ENCODE measurements at regions not wholly inside any gene's neighbourhood (a gene's known extent, or its start where the extent isn't known, plus 50 kb on each side); places are given as distances from the start of the nearest gene placed in this dataset.

DNA sequence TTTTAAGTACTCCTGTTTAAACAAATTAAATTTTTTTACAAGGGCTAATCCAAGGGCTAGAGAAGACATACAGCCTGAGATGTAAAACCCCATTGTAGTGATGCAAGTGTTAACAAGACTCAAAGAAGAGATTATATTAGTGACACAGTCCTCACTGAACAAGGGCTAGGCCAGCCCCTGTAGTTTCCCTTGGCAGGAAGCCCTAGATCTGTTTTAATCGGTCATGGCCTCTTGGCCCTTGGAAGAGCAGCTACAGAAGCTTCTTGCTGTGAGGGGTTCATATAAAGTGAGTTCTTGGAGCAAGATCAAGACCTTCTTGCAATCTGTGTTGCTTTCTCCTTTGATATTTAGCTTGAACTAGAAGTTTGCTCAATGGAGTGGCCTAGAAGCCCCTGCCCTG, 1339.4 kb downstream of the XPNPEP1 start:
- Mint-ChIP-seq H3K4me3 (no peak overlapping the region), H3K27me3 (ENCODE audit: insufficient read depth, low read depth, poor library complexity) (no peaks in the 10 kb centered on the region), H3K27ac (no peak overlapping the region), H3K9me3 (no peaks in the 10 kb centered on the region), H3K4me1 (peaks cover 5% of the 10 kb centered on the region; the same call in 1 of the 3 replicates), H3K36me3 (ENCODE audit: low read depth) (no peaks in the 10 kb centered on the region)
- no peak overlapping the region for H3K27ac ChIP-seq (ENCODE audit: low read depth)
- no peak overlapping the region for H2AFZ ChIP-seq
- no peaks in the 10 kb centered on the region for H4K20me1 ChIP-seq (replicated peaks; ENCODE audit: insufficient read depth)
- no peak overlapping the region for H3K4me3 ChIP-seq
- no peaks in the 10 kb centered on the region for H3K79me2 ChIP-seq (replicated peaks; ENCODE audit: insufficient read depth)
- no peaks in the 10 kb centered on the region for H3K36me3 ChIP-seq (ENCODE audit: insufficient read depth)
- H3F3A ChIP-seq (replicated peaks; ENCODE audit: low read depth): no peaks in the 10 kb centered on the region
- H3K4me2 ChIP-seq: no peak overlapping the region
- H3K9me2 ChIP-seq (ENCODE audit: insufficient read depth): 0 out of 2 replicates have a peak, but pooled peaks cover 3% of the 10 kb centered on the region
- peaks cover 8% of the 10 kb centered on the region for H3K4me1 ChIP-seq (ENCODE audit: insufficient read depth)
- no peaks in the 10 kb centered on the region for H3K27me3 ChIP-seq (ENCODE audit: insufficient read depth)
- no peak for DNase-seq (ENCODE audit: low spot score)
- no peak for TF ChIP-seq CREB1 (CRISPR knock-in tag; IDR thresholded peaks at IDR 0.05; ENCODE audit: low read depth)
- ATAC-seq: no peak

DNA sequence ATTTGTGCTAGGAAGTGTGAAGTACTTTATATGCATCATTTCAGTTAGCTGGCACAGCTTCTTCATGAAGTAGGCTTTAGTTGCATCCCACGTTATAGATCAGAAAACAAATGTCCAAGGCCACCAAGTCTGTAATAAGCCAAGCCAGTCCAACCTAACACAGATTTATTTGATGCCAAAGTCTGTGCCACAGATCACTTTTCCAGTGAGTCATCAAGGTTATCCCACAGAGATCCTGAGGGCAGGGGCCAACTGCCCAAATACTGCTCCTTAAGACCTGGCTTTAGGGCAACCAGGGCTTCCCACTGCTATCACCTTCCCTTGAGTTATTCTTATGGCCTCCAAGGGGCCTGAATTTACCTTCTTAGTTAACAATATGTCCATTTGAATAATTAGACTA, 1340.4 kb downstream of the XPNPEP1 start:
- H3K27ac Mint-ChIP-seq: no peak overlapping the region
- no peak for DNase-seq (ENCODE audit: low spot score)
- no peak for ATAC-seq
- peaks cover 8% of the 10 kb centered on the region for H3K4me1 ChIP-seq (ENCODE audit: insufficient read depth)
- H3K4me3 ChIP-seq: no peak overlapping the region
- H2AFZ ChIP-seq: no peak overlapping the region
- H4K20me1 ChIP-seq (replicated peaks; ENCODE audit: insufficient read depth): no peaks in the 10 kb centered on the region
- H3F3A ChIP-seq (replicated peaks; ENCODE audit: low read depth): no peaks in the 10 kb centered on the region
- H3K27me3 ChIP-seq (ENCODE audit: insufficient read depth): no peaks in the 10 kb centered on the region
- H3K9me2 ChIP-seq (ENCODE audit: insufficient read depth): 0 out of 2 replicates have a peak, but pooled peaks cover 3% of the 10 kb centered on the region
- TF ChIP-seq EZH2 (IDR thresholded peaks at IDR 0.05; ENCODE audit: low read depth, unreplicated experiment): no peak
- H3K27me3 Mint-ChIP-seq (ENCODE audit: insufficient read depth, low read depth, poor library complexity): no peaks in the 10 kb centered on the region
- H3K79me2 ChIP-seq (replicated peaks; ENCODE audit: insufficient read depth): no peaks in the 10 kb centered on the region
- no peaks in the 10 kb centered on the region for H3K36me3 ChIP-seq (ENCODE audit: insufficient read depth)
- H3K4me2 ChIP-seq: no peak overlapping the region
- H3K4me3 Mint-ChIP-seq: no peak overlapping the region
- H3K9me3 Mint-ChIP-seq: no peaks in the 10 kb centered on the region
- peaks cover 5% of the 10 kb centered on the region; the same call in 1 of the 3 replicates for H3K4me1 Mint-ChIP-seq
- no peaks in the 10 kb centered on the region for H3K36me3 Mint-ChIP-seq (ENCODE audit: low read depth)
- H3K27ac ChIP-seq (ENCODE audit: low read depth): no peak overlapping the region

DNA sequence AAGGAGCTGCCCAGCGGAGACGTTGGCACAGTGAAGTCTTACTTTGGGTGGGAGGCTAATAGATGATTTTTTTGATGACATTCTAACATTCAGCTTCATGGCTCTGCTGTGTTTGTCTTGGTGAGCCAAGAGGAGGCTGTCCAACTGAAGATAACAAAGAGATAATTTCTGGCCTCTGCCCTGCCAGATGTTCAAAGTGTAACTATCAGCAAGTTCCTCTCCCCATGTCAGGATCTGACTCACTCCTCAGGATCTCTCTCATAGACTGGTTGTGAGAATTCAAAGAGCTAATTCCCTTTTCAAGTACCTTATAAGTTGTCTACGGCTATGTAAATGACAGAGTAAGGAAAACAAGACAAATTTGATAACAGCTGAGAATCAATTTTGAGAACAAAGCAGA, 1340.9 kb downstream of the XPNPEP1 start:
- Histone ChIP-seq H3K27me3 (ENCODE audit: insufficient read depth) (no peaks in the 10 kb centered on the region), H3K4me3 (no peak overlapping the region), H3K79me2 (replicated peaks; ENCODE audit: insufficient read depth) (no peaks in the 10 kb centered on the region), H3K9me2 (ENCODE audit: insufficient read depth) (0 out of 2 replicates have a peak, but pooled peaks cover 3% of the 10 kb centered on the region), H3K27ac (ENCODE audit: low read depth) (no peak overlapping the region), H2AFZ (no peak overlapping the region), H3F3A (replicated peaks; ENCODE audit: low read depth) (no peaks in the 10 kb centered on the region), H4K20me1 (replicated peaks; ENCODE audit: insufficient read depth) (no peaks in the 10 kb centered on the region), H3K4me2 (no peak overlapping the region), H3K36me3 (ENCODE audit: insufficient read depth) (no peaks in the 10 kb centered on the region), H3K4me1 (ENCODE audit: insufficient read depth) (peaks cover 8% of the 10 kb centered on the region)
- ATAC-seq: no peak
- no peaks in the 10 kb centered on the region for H3K27me3 Mint-ChIP-seq (ENCODE audit: insufficient read depth, low read depth, poor library complexity)
- DNase-seq (ENCODE audit: low spot score): no peak
- peaks cover 5% of the 10 kb centered on the region; the same call in 1 of the 3 replicates for H3K4me1 Mint-ChIP-seq
- no peaks in the 10 kb centered on the region for H3K36me3 Mint-ChIP-seq (ENCODE audit: low read depth)
- H3K9me3 Mint-ChIP-seq: no peaks in the 10 kb centered on the region
- no peak overlapping the region for H3K27ac Mint-ChIP-seq
- no peak overlapping the region for H3K4me3 Mint-ChIP-seq
- TF ChIP-seq, protein P1, sequence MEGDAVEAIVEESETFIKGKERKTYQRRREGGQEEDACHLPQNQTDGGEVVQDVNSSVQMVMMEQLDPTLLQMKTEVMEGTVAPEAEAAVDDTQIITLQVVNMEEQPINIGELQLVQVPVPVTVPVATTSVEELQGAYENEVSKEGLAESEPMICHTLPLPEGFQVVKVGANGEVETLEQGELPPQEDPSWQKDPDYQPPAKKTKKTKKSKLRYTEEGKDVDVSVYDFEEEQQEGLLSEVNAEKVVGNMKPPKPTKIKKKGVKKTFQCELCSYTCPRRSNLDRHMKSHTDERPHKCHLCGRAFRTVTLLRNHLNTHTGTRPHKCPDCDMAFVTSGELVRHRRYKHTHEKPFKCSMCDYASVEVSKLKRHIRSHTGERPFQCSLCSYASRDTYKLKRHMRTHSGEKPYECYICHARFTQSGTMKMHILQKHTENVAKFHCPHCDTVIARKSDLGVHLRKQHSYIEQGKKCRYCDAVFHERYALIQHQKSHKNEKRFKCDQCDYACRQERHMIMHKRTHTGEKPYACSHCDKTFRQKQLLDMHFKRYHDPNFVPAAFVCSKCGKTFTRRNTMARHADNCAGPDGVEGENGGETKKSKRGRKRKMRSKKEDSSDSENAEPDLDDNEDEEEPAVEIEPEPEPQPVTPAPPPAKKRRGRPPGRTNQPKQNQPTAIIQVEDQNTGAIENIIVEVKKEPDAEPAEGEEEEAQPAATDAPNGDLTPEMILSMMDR (conservative IDR thresholded peaks at IDR 0.05; ENCODE audit: low read depth in 2 of 2): no peak
- TF ChIP-seq ZNF114 (CRISPR knock-in tag; IDR thresholded peaks at IDR 0.05) (no peak), EZH2phosphoT487 (IDR thresholded peaks at IDR 0.05; ENCODE audit: unreplicated experiment) (no peak), NANOG (IDR thresholded peaks at IDR 0.05; ENCODE audit: borderline replicate concordance) (no peak), EZH2 (IDR thresholded peaks at IDR 0.05; ENCODE audit: low read depth, unreplicated experiment) (no peak), ZNF331 (CRISPR knock-in tag; IDR thresholded peaks at IDR 0.05; ENCODE audit: low read depth) (no peak)
- TF ChIP-seq, protein P2, sequence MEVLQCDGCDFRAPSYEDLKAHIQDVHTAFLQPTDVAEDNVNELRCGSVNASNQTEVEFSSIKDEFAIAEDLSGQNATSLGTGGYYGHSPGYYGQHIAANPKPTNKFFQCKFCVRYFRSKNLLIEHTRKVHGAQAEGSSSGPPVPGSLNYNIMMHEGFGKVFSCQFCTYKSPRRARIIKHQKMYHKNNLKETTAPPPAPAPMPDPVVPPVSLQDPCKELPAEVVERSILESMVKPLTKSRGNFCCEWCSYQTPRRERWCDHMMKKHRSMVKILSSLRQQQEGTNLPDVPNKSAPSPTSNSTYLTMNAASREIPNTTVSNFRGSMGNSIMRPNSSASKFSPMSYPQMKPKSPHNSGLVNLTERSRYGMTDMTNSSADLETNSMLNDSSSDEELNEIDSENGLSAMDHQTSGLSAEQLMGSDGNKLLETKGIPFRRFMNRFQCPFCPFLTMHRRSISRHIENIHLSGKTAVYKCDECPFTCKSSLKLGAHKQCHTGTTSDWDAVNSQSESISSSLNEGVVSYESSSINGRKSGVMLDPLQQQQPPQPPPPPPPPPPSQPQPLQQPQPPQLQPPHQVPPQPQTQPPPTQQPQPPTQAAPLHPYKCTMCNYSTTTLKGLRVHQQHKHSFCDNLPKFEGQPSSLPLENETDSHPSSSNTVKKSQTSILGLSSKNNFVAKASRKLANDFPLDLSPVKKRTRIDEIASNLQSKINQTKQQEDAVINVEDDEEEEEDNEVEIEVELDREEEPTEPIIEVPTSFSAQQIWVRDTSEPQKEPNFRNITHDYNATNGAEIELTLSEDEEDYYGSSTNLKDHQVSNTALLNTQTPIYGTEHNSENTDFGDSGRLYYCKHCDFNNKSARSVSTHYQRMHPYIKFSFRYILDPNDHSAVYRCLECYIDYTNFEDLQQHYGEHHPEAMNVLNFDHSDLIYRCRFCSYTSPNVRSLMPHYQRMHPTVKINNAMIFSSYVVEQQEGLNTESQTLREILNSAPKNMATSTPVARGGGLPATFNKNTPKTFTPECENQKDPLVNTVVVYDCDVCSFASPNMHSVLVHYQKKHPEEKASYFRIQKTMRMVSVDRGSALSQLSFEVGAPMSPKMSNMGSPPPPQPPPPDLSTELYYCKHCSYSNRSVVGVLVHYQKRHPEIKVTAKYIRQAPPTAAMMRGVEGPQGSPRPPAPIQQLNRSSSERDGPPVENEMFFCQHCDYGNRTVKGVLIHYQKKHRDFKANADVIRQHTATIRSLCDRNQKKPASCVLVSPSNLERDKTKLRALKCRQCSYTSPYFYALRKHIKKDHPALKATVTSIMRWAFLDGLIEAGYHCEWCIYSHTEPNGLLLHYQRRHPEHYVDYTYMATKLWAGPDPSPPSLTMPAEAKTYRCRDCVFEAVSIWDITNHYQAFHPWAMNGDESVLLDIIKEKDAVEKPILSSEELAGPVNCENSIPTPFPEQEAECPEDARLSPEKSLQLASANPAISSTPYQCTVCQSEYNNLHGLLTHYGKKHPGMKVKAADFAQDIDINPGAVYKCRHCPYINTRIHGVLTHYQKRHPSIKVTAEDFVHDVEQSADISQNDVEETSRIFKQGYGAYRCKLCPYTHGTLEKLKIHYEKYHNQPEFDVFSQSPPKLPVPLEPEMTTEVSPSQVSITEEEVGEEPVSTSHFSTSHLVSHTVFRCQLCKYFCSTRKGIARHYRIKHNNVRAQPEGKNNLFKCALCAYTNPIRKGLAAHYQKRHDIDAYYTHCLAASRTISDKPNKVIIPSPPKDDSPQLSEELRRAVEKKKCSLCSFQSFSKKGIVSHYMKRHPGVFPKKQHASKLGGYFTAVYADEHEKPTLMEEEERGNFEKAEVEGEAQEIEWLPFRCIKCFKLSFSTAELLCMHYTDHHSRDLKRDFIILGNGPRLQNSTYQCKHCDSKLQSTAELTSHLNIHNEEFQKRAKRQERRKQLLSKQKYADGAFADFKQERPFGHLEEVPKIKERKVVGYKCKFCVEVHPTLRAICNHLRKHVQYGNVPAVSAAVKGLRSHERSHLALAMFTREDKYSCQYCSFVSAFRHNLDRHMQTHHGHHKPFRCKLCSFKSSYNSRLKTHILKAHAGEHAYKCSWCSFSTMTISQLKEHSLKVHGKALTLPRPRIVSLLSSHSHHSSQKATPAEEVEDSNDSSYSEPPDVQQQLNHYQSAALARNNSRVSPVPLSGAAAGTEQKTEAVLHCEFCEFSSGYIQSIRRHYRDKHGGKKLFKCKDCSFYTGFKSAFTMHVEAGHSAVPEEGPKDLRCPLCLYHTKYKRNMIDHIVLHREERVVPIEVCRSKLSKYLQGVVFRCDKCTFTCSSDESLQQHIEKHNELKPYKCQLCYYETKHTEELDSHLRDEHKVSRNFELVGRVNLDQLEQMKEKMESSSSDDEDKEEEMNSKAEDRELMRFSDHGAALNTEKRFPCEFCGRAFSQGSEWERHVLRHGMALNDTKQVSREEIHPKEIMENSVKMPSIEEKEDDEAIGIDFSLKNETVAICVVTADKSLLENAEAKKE (CRISPR knock-in tag; IDR thresholded peaks at IDR 0.05): no peak

Measured in GM23338 (cell line).